ENCODE measurements at regions not wholly inside any gene's neighbourhood (a gene's known extent, or its start where the extent isn't known, plus 50 kb on each side); places are given as distances from the start of the nearest gene placed in this dataset.

- no peak for DNase-seq
Measured at GRCh38 chr2:106720026-106720425, 165.9 kb downstream of the ST6GAL2 start.

- DNase-seq: no peak
Measured at GRCh38 chr2:106724301-106724794, 161.6 kb downstream of the ST6GAL2 start.

- no peak for DNase-seq
Measured at GRCh38 chr2:106734165-106734564, 151.8 kb downstream of the ST6GAL2 start.

GRCh38 chr2:106735807-106736206 lies 150.2 kb downstream of the ST6GAL2 start:
- no peak for DNase-seq

- no peak for DNase-seq
Measured at GRCh38 chr2:106736221-106736620, 149.7 kb downstream of the ST6GAL2 start.

GRCh38 chr2:106745468-106745867 lies 140.5 kb downstream of the ST6GAL2 start:
- peak; percentile 30 to 82 for DNase-seq

- DNase-seq: no peak
Measured at GRCh38 chr2:106749823-106750222, 136.1 kb downstream of the ST6GAL2 start.
